K562 (cell line): ENCODE measurements at regions not wholly inside any gene's neighbourhood (a gene's known extent, or its start where the extent isn't known, plus 50 kb on each side); places are given as distances from the start of the nearest gene placed in this dataset.

Experiments used
- ATAC-seq: fragments of 200-7000 bp; cut with Tn5 transposase; 3 replicates; pipeline ENCODE4 v1.9.1; 2020; ENCODE audit warnings: moderate library complexity
- BruUV-seq: library from RNA; stranded (reverse); fragments of 400-500 nt; replicated peaks from 2 replicates; lab custom pipeline; 2021; lab: Mats Ljungman, UMichigan
- CTCF ChIA-PET: fragments of 300-600 bp; formaldehyde crosslinking; extraction: SDS; loops from one replicate; lab custom pipeline; 2021; ENCODE audit warnings: low intra/inter-chr PET ratio; lab: Yijun Ruan, JAX
- POLR2A ChIA-PET: fragments of 300-600, 350-650 bp; sonication (Branson Sonifier 250); formaldehyde crosslinking; extraction: SDS; loops from one replicate; lab custom pipeline; 2021; ENCODE audit warnings: antibody characterized with exemption, inconsistent platforms; lab: Yijun Ruan, JAX
- DNase-seq, 4 experiments: peaks; one replicate each; pipeline versions ENCODE4 v3.0.0 to v3.0.0-alpha.2; 2011 to 2018; ENCODE audit warnings: low spot score in 3 of 4, mixed read lengths in 3 of 4; ENCODE audit errors: extremely low read depth in 1 of 4
- FAIRE-seq: peaks from 2 replicates; lab custom pipeline; 2011; peaks lifted over from hg19 to GRCh38; lab: Jason Lieb, UNC
- H2AFZ ChIP-seq: 2 replicates; pipeline ENCODE4 v1.6.0; 2011; ENCODE audit warnings: low read depth, low read length, control low read depth, inconsistent platforms
- H3K27ac ChIP-seq: fragments of 200-600 bp; 3 replicates; pipeline ENCODE4 v1.8.0; 2011; ENCODE audit warnings: low read depth, mild to moderate bottlenecking, control low read depth, inconsistent platforms, low read length, moderate library complexity, mixed read lengths; ENCODE audit errors: extremely low read depth
- H3K27me3 ChIP-seq, 2 experiments: fragments of 300-600 bp in 1 of 2; 2 replicates in 1 of 2; 3 replicates in 1 of 2; pipeline versions ENCODE4 v1.6.0 to v1.8.0; 2011; ENCODE audit warnings: inconsistent platforms in 2 of 2, low read length in 2 of 2, mild to moderate bottlenecking in 1 of 2, mixed read lengths in 1 of 2, moderate library complexity in 1 of 2; ENCODE audit not compliant: control insufficient read depth in 2 of 2, insufficient read depth in 2 of 2
- H3K36me3 ChIP-seq: fragments of 300-600 bp; 3 replicates; pipeline ENCODE4 v1.8.0; 2011; ENCODE audit warnings: mild to moderate bottlenecking, low read length, inconsistent platforms; ENCODE audit not compliant: control insufficient read depth, insufficient read depth
- H3K4me1 ChIP-seq, 2 experiments: fragments of 200-600 bp in 1 of 2; replicated peaks in 1 of 2; 2 replicates in 1 of 2; 3 replicates in 1 of 2; pipeline versions ENCODE4 v1.5.1 to v1.8.0; 2011; ENCODE audit warnings: inconsistent platforms in 2 of 2, low read length in 2 of 2, mild to moderate bottlenecking in 1 of 2, mixed read lengths in 1 of 2, moderate library complexity in 1 of 2; ENCODE audit not compliant: control insufficient read depth in 2 of 2, insufficient read depth in 2 of 2
- H3K4me2 ChIP-seq: 2 replicates; pipeline ENCODE4 v1.6.1; 2011; ENCODE audit warnings: low read length, control low read depth, inconsistent platforms, mixed read lengths; ENCODE audit not compliant: insufficient read depth
- H3K4me3 ChIP-seq: fragments of 200-600 bp; sonication (generic), shearing (Covaris generic); 2 replicates; pipeline ENCODE4 v1.5.1; 2016; ENCODE audit warnings: control low read depth, inconsistent platforms
- H3K79me2 ChIP-seq: fragments of 200-600 bp; 3 replicates; pipeline ENCODE4 v1.8.0; 2011; ENCODE audit warnings: low read length, inconsistent platforms; ENCODE audit not compliant: control insufficient read depth, insufficient read depth
- H3K9ac ChIP-seq, 2 experiments: 2 replicates each; pipeline versions ENCODE4 v1.6.0 to v1.6.1; 2011; ENCODE audit warnings: low read depth in 2 of 2, low read length in 2 of 2, control low read depth in 1 of 2, inconsistent platforms in 1 of 2, mild to moderate bottlenecking in 1 of 2, mixed read lengths in 1 of 2; ENCODE audit not compliant: insufficient read depth in 1 of 2
- H3K9me1 ChIP-seq: one replicate; pipeline ENCODE4 v1.6.0; 2011; ENCODE audit warnings: inconsistent platforms, mild to moderate bottlenecking, low read length, moderate library complexity; ENCODE audit not compliant: control insufficient read depth, insufficient read depth
- H3K9me3 ChIP-seq: replicated peaks from 2 replicates; pipeline ENCODE4 v1.5.1; 2011; ENCODE audit warnings: low read depth, low read length, inconsistent platforms; ENCODE audit not compliant: control insufficient read depth, insufficient read depth
- H4K20me1 ChIP-seq: replicated peaks from 2 replicates; pipeline ENCODE4 v1.6.1; 2011; ENCODE audit warnings: low read length, inconsistent platforms, mixed read lengths; ENCODE audit not compliant: control insufficient read depth, insufficient read depth
- CHD2 ChIP-seq: IDR thresholded peaks from 2 replicates; pipeline ENCODE4 v1.6.1; 2011; ENCODE audit warnings: low read depth, low read length
- EHMT2 ChIP-seq: fragments of 450-650 bp; IDR thresholded peaks from 2 replicates; pipeline ENCODE4 v1.6.1; 2018; ENCODE audit warnings: antibody characterized with exemption
- HSF4 ChIP-seq: fragments of 250-450 bp; sonication (Bioruptor Pico); IDR thresholded peaks from 2 replicates; pipeline ENCODE4 v2.1.2; 2022; ENCODE audit warnings: mild to moderate bottlenecking, moderate library complexity, borderline replicate concordance
- ZNF583 ChIP-seq: fragments of 250-450 bp; sonication (Bioruptor Pico); IDR thresholded peaks from 2 replicates; pipeline ENCODE4 v1.4.0; 2020
- WGBS: fragments of 100-300 bp; shearing (Covaris generic); methylation state at CpG from one replicate; pipeline ENCODE4 v1.1.6; 2016; ENCODE audit warnings: low coverage, mixed read lengths; ENCODE audit not compliant: insufficient coverage; ENCODE audit errors: missing lambda C conversion rate; 5-methylcytosine and 5-hydroxymethylcytosine counted together
- in situ Hi-C: fragments of 300-500 bp; cut with MboI; formaldehyde crosslinking; loops from 4 replicates; pipeline ENCODE4 v1.15.0; 2018; ENCODE audit warnings: inconsistent platforms, mixed read lengths
- intact Hi-C: fragments of 100-400 bp; cut with micrococcal nuclease; formaldehyde crosslinking; loops from 2 replicates; pipeline ENCODE4 v1.14.2; 2022
- TF ChIP-seq, protein P1 (sequence below): fragments of 250-450 bp; sonication (Bioruptor Pico); IDR thresholded peaks from 2 replicates; pipeline ENCODE4 v1.5.1; 2021; ENCODE audit warnings: mild to moderate bottlenecking
- TF ChIP-seq, protein P2 (sequence below): fragments of 250-450 bp; sonication (Bioruptor Pico); IDR thresholded peaks from 2 replicates; pipeline ENCODE4 v1.4.0; 2020

DNA sequence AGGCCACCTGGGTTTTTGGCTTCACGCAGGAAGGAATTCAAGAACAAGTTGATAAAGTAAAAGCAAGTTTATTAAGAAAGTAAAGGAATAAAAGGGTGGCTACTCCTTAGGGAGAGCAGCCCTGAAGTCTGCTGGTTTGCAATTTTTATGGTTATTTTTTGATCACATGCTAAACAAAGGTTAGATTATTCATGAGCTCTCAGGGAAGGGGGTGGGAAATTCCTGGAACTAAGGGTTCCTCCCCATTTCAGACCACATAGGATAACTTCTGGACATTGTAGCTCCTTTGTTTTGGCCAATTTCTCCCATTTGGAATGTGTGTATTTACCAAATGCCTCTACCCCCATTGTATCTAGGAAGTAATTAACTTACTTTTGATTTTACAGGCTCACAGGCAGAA lies 63.9 kb upstream of the SYK start:
- H3K36me3 ChIP-seq: no peaks in the 10 kb centered on the region
- DNase-seq (no peak), ATAC-seq (no peak), FAIRE-seq (no peak)
- H3K9me1 ChIP-seq: no peaks in the 10 kb centered on the region
- no peaks in the 10 kb centered on the region for H3K79me2 ChIP-seq
- CTCF ChIA-PET: no interaction called here
- H4K20me1 ChIP-seq: no peaks in the 10 kb centered on the region
- WGBS: 0% methylated on average over 1 of the region's 1 CpG
- H2AFZ ChIP-seq: no peak overlapping the region
- no peak overlapping the region for H3K9ac ChIP-seq
- no peaks in the 10 kb centered on the region for H3K4me1 ChIP-seq
- H3K4me3 ChIP-seq: no peak overlapping the region
- H3K9me3 ChIP-seq: no peaks in the 10 kb centered on the region
- POLR2A ChIA-PET: no interaction called here
- no peak overlapping the region for H3K27ac ChIP-seq
- TF ChIP-seq ZNF583 (no peak), EHMT2 (no peak), HSF4 (CRISPR knock-in tag) (no peak), CHD2 (no peak)
- TF ChIP-seq, protein P1, sequence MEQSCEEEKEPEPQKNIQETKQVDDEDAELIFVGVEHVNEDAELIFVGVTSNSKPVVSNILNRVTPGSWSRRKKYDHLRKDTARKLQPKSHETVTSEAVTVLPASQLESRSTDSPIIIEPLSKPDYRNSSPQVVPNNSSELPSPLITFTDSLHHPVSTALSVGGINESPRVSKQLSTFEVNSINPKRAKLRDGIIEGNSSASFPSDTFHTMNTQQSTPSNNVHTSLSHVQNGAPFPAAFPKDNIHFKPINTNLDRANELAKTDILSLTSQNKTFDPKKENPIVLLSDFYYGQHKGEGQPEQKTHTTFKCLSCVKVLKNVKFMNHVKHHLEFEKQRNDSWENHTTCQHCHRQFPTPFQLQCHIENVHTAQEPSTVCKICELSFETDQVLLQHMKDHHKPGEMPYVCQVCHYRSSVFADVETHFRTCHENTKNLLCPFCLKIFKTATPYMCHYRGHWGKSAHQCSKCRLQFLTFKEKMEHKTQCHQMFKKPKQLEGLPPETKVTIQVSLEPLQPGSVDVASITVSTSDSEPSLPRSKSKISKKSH (CRISPR knock-in tag): no peak
- TF ChIP-seq, protein P2, sequence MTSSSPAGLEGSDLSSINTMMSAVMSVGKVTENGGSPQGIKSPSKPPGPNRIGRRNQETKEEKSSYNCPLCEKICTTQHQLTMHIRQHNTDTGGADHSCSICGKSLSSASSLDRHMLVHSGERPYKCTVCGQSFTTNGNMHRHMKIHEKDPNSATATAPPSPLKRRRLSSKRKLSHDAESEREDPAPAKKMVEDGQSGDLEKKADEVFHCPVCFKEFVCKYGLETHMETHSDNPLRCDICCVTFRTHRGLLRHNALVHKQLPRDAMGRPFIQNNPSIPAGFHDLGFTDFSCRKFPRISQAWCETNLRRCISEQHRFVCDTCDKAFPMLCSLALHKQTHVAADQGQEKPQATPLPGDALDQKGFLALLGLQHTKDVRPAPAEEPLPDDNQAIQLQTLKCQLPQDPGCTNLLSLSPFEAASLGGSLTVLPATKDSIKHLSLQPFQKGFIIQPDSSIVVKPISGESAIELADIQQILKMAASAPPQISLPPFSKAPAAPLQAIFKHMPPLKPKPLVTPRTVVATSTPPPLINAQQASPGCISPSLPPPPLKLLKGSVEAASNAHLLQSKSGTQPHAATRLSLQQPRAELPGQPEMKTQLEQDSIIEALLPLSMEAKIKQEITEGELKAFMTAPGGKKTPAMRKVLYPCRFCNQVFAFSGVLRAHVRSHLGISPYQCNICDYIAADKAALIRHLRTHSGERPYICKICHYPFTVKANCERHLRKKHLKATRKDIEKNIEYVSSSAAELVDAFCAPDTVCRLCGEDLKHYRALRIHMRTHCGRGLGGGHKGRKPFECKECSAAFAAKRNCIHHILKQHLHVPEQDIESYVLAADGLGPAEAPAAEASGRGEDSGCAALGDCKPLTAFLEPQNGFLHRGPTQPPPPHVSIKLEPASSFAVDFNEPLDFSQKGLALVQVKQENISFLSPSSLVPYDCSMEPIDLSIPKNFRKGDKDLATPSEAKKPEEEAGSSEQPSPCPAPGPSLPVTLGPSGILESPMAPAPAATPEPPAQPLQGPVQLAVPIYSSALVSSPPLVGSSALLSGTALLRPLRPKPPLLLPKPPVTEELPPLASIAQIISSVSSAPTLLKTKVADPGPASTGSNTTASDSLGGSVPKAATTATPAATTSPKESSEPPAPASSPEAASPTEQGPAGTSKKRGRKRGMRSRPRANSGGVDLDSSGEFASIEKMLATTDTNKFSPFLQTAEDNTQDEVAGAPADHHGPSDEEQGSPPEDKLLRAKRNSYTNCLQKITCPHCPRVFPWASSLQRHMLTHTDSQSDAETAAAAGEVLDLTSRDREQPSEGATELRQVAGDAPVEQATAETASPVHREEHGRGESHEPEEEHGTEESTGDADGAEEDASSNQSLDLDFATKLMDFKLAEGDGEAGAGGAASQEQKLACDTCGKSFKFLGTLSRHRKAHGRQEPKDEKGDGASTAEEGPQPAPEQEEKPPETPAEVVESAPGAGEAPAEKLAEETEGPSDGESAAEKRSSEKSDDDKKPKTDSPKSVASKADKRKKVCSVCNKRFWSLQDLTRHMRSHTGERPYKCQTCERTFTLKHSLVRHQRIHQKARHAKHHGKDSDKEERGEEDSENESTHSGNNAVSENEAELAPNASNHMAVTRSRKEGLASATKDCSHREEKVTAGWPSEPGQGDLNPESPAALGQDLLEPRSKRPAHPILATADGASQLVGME (CRISPR knock-in tag): no peak
- in situ Hi-C loops (no loop called here), intact Hi-C loops (no loop called here)
- H3K27me3 ChIP-seq: no peaks in the 10 kb centered on the region
- no TSS peak for BruUV-seq
- no peak overlapping the region for H3K4me2 ChIP-seq
